Endothelial cell of umbilical vein (primary cell): ENCODE measurements at regions not wholly inside any gene's neighbourhood (a gene's known extent, or its start where the extent isn't known, plus 50 kb on each side); places are given as distances from the start of the nearest gene placed in this dataset.

Source experiments
- BruUV-seq: library from RNA; stranded (reverse); fragments of 400-500 nt; replicated peaks from 2 replicates; lab custom pipeline; 2021; lab: Mats Ljungman, UMichigan
- CTCF ChIA-PET: fragments of 300-600, 350-600 bp; sonication (Branson Sonifier 250); formaldehyde crosslinking; loops from one replicate; lab custom pipeline; 2021; ENCODE audit warnings: antibody characterized with exemption, inconsistent platforms; lab: Charles Lee
- POLR2A ChIA-PET: fragments of 300-600, 350-600 bp; sonication (Branson Sonifier 250); formaldehyde crosslinking; loops from one replicate; lab custom pipeline; 2021; ENCODE audit warnings: antibody characterized with exemption, inconsistent platforms; lab: Charles Lee
- DNase-seq: peaks from one replicate; pipeline ENCODE4 v3.0.0-alpha.2; 2011; ENCODE audit warnings: low read depth, low spot score
- FAIRE-seq: peaks from 2 replicates; lab custom pipeline; 2011; peaks lifted over from hg19 to GRCh38; lab: Jason Lieb, UNC
- H2AFZ ChIP-seq: 2 replicates; pipeline ENCODE4 v1.6.0; 2012; ENCODE audit warnings: low read depth, low read length, control low read depth, inconsistent platforms
- H3K27ac ChIP-seq: 2 replicates; pipeline ENCODE4 v1.5.1; 2011; ENCODE audit warnings: low read depth, mild to moderate bottlenecking, control low read depth, low read length, moderate library complexity; ENCODE audit not compliant: insufficient read depth
- H3K27me3 ChIP-seq, 2 experiments: 2 replicates each; pipeline versions ENCODE4 v1.6.0 to v1.6.1; 2011; ENCODE audit warnings: low read length in 2 of 2, mixed read lengths in 1 of 2; ENCODE audit not compliant: control insufficient read depth in 2 of 2, insufficient read depth in 2 of 2
- H3K36me3 ChIP-seq, 2 experiments: 2 replicates in 1 of 2; 3 replicates in 1 of 2; pipeline ENCODE4 v1.5.1; 2011; ENCODE audit warnings: low read length in 2 of 2, mild to moderate bottlenecking in 1 of 2, moderate library complexity in 1 of 2; ENCODE audit not compliant: control insufficient read depth in 2 of 2, insufficient read depth in 2 of 2; ENCODE audit errors: extremely low read depth in 1 of 2
- H3K4me1 ChIP-seq: 3 replicates; pipeline ENCODE4 v1.5.1; 2011; ENCODE audit warnings: mild to moderate bottlenecking, low read length; ENCODE audit not compliant: control insufficient read depth, insufficient read depth; ENCODE audit errors: extremely low read depth
- H3K4me2 ChIP-seq: 2 replicates; pipeline ENCODE4 v1.6.1; 2011; ENCODE audit warnings: low read length, control low read depth, mixed read lengths; ENCODE audit not compliant: insufficient read depth
- H3K4me3 ChIP-seq, 3 experiments: fragments of 200-600 bp in 1 of 3; sonication (generic), shearing (Covaris generic) in 1 of 3; replicated peaks in 1 of 3; 2 replicates each; pipeline ENCODE4 v1.5.1; 2011 to 2016; ENCODE audit warnings: control low read depth in 3 of 3, low read length in 3 of 3, mild to moderate bottlenecking in 2 of 3, inconsistent platforms in 1 of 3, low read depth in 1 of 3, moderate library complexity in 1 of 3; ENCODE audit not compliant: insufficient read depth in 1 of 3
- H3K79me2 ChIP-seq: 2 replicates; pipeline ENCODE4 v1.6.0; 2012; ENCODE audit warnings: low read length, inconsistent platforms; ENCODE audit not compliant: control insufficient read depth, insufficient read depth
- H3K9ac ChIP-seq: replicated peaks from 2 replicates; pipeline ENCODE3; 2011; ENCODE audit warnings: low read length, control low read depth; ENCODE audit not compliant: insufficient read depth; ENCODE audit errors: extremely low read depth
- H3K9me1 ChIP-seq: replicated peaks from 3 replicates; pipeline ENCODE4 v1.6.0; 2011; ENCODE audit warnings: mild to moderate bottlenecking, low read length; ENCODE audit not compliant: control insufficient read depth, insufficient read depth; ENCODE audit errors: extremely low read depth
- H3K9me3 ChIP-seq: replicated peaks from 2 replicates; pipeline ENCODE4 v1.5.1; 2012; ENCODE audit warnings: low read length, inconsistent platforms; ENCODE audit not compliant: control insufficient read depth, insufficient read depth
- H4K20me1 ChIP-seq: replicated peaks from 2 replicates; pipeline ENCODE3; 2011; ENCODE audit warnings: mild to moderate bottlenecking, low read length; ENCODE audit not compliant: control insufficient read depth, insufficient read depth; ENCODE audit errors: extremely low read depth
- EZH2 ChIP-seq: IDR thresholded peaks from 2 replicates; pipeline ENCODE4 v1.6.1; 2012; ENCODE audit warnings: borderline replicate concordance, low read depth, mild to moderate bottlenecking, moderate library complexity, low read length, inconsistent platforms; ENCODE audit not compliant: severe bottlenecking
- FOS ChIP-seq: IDR thresholded peaks from 2 replicates; pipeline ENCODE4 v1.6.1; 2011; ENCODE audit warnings: mild to moderate bottlenecking, low read length, moderate library complexity, borderline replicate concordance; ENCODE audit not compliant: insufficient read depth
- GATA2 ChIP-seq: IDR thresholded peaks from 2 replicates; pipeline ENCODE4 v1.7.0; 2011; ENCODE audit warnings: low read depth, mild to moderate bottlenecking, moderate library complexity, mixed read lengths, low read length; ENCODE audit not compliant: insufficient read length, insufficient read depth
- JUN ChIP-seq: IDR thresholded peaks from 2 replicates; pipeline ENCODE4 v1.6.1; 2011; ENCODE audit warnings: borderline replicate concordance, low read depth; ENCODE audit not compliant: insufficient read length, insufficient read depth
- MYC ChIP-seq: IDR thresholded peaks from one replicate; pipeline ENCODE4 v1.6.1; 2011; ENCODE audit warnings: mild to moderate bottlenecking, low read depth, low read length
- POLR2A ChIP-seq: IDR thresholded peaks from 2 replicates; pipeline ENCODE4 v1.6.1; 2012; ENCODE audit warnings: low read depth, mild to moderate bottlenecking, control low read depth, low read length
- POLR2AphosphoS5 ChIP-seq: IDR thresholded peaks from 2 replicates; pipeline ENCODE4 v1.6.1; 2012; ENCODE audit warnings: low read depth, mild to moderate bottlenecking, control low read depth, low read length, moderate library complexity; ENCODE audit not compliant: insufficient read depth
- dilution Hi-C: fragments of 300-500 bp; cut with MboI; formaldehyde crosslinking; loops from one replicate; pipeline ENCODE4 v1.15.0; 2019; ENCODE audit warnings: low sequenced_read_pairs; ENCODE audit not compliant: extremely low pct_ligation_motif_present
- intact Hi-C: fragments of 100-400 bp; cut with micrococcal nuclease; formaldehyde crosslinking; loops from one replicate; pipeline ENCODE4 v1.10.0; 2022
- TF ChIP-seq, protein P1 (sequence below), 2 donors: IDR thresholded peaks; 1 replicate in 1 of 2; 2 replicates in 1 of 2; pipeline ENCODE4 v1.5.1; 2011; ENCODE audit warnings: low read length in 2 of 2, mild to moderate bottlenecking in 2 of 2, moderate library complexity in 2 of 2, control low read depth in 1 of 2, inconsistent platforms in 1 of 2, low read depth in 1 of 2; ENCODE audit not compliant: insufficient read depth in 1 of 2; ENCODE audit errors: extremely low read depth in 1 of 2
- TF ChIP-seq, protein P2 (sequence below): IDR thresholded peaks from 2 replicates; pipeline ENCODE4 v1.6.1; 2011; ENCODE audit not compliant: insufficient read depth, insufficient read length

- no peaks in the 10 kb centered on the region for H3K27me3 ChIP-seq
- H4K20me1 ChIP-seq: no peaks in the 10 kb centered on the region
- no peaks in the 10 kb centered on the region for H3K36me3 ChIP-seq
- no peak overlapping the region for H3K4me3 ChIP-seq
- POLR2A ChIA-PET: no interaction called here
- TF ChIP-seq POLR2AphosphoS5: no peak
- no peak for TF ChIP-seq FOS
- TF ChIP-seq, protein P1, sequence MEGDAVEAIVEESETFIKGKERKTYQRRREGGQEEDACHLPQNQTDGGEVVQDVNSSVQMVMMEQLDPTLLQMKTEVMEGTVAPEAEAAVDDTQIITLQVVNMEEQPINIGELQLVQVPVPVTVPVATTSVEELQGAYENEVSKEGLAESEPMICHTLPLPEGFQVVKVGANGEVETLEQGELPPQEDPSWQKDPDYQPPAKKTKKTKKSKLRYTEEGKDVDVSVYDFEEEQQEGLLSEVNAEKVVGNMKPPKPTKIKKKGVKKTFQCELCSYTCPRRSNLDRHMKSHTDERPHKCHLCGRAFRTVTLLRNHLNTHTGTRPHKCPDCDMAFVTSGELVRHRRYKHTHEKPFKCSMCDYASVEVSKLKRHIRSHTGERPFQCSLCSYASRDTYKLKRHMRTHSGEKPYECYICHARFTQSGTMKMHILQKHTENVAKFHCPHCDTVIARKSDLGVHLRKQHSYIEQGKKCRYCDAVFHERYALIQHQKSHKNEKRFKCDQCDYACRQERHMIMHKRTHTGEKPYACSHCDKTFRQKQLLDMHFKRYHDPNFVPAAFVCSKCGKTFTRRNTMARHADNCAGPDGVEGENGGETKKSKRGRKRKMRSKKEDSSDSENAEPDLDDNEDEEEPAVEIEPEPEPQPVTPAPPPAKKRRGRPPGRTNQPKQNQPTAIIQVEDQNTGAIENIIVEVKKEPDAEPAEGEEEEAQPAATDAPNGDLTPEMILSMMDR (IDR thresholded peaks at IDR 0.05; ENCODE audit: extremely low read depth in 1 of 2, insufficient read depth in 1 of 2, low read depth in 1 of 2, low read length in 2 of 2): no peak
- TF ChIP-seq GATA2: no peak
- no peak for TF ChIP-seq MYC
- dilution Hi-C loops (no loop called here), intact Hi-C loops (no loop called here)
- H3K9ac ChIP-seq: no peak overlapping the region
- no peaks in the 10 kb centered on the region for H3K79me2 ChIP-seq
- no peak for FAIRE-seq
- H3K9me1 ChIP-seq: no peaks in the 10 kb centered on the region
- peaks cover 2% of the 10 kb centered on the region for H3K9me3 ChIP-seq
- H3K4me2 ChIP-seq: no peak overlapping the region
- BruUV-seq: no TSS peak
- no peak for DNase-seq
- H2AFZ ChIP-seq: no peak overlapping the region
- H3K27ac ChIP-seq: no peak overlapping the region
- H3K4me1 ChIP-seq: no peaks in the 10 kb centered on the region
- CTCF ChIA-PET: no interaction called here
Measured at GRCh38 chr12:16881986-16882570, 276.1 kb upstream of the LMO3 start.

GRCh38 chr12:16880864-16881285 is 274.9 kb upstream of the LMO3 start:
- ChIA-PET CTCF (no interaction called here), POLR2A (no interaction called here)
- no peaks in the 10 kb centered on the region for H4K20me1 ChIP-seq
- peaks cover 2% of the 10 kb centered on the region for H3K9me3 ChIP-seq
- no peak for TF ChIP-seq POLR2A
- TF ChIP-seq, protein P2, sequence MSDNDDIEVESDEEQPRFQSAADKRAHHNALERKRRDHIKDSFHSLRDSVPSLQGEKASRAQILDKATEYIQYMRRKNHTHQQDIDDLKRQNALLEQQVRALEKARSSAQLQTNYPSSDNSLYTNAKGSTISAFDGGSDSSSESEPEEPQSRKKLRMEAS: no peak
- TF ChIP-seq POLR2AphosphoS5: no peak
- TF ChIP-seq, protein P1 (IDR thresholded peaks at IDR 0.05; ENCODE audit: extremely low read depth in 1 of 2, insufficient read depth in 1 of 2, low read depth in 1 of 2, low read length in 2 of 2): no peak
- no peak for TF ChIP-seq GATA2
- TF ChIP-seq FOS: no peak
- TF ChIP-seq EZH2: no peak
- no peak for TF ChIP-seq MYC
- no peak for TF ChIP-seq JUN
- FAIRE-seq: no peak
- H3K9me1 ChIP-seq: no peaks in the 10 kb centered on the region
- no peak overlapping the region for H2AFZ ChIP-seq
- H3K27me3 ChIP-seq: no peaks in the 10 kb centered on the region
- intact Hi-C loops: no loop called here
- no peaks in the 10 kb centered on the region for H3K79me2 ChIP-seq
- H3K4me2 ChIP-seq: no peak overlapping the region
- H3K27ac ChIP-seq: no peak overlapping the region
- DNase-seq: no peak
- no peaks in the 10 kb centered on the region for H3K4me1 ChIP-seq
- H3K4me3 ChIP-seq: no peak overlapping the region
- BruUV-seq: no TSS peak
- dilution Hi-C loops: no loop called here
- H3K36me3 ChIP-seq: no peaks in the 10 kb centered on the region
- H3K9ac ChIP-seq: no peak overlapping the region
